ENCODE measurements at regions not wholly inside any gene's neighbourhood (a gene's known extent, or its start where the extent isn't known, plus 50 kb on each side); places are given as distances from the start of the nearest gene placed in this dataset.

DNA sequence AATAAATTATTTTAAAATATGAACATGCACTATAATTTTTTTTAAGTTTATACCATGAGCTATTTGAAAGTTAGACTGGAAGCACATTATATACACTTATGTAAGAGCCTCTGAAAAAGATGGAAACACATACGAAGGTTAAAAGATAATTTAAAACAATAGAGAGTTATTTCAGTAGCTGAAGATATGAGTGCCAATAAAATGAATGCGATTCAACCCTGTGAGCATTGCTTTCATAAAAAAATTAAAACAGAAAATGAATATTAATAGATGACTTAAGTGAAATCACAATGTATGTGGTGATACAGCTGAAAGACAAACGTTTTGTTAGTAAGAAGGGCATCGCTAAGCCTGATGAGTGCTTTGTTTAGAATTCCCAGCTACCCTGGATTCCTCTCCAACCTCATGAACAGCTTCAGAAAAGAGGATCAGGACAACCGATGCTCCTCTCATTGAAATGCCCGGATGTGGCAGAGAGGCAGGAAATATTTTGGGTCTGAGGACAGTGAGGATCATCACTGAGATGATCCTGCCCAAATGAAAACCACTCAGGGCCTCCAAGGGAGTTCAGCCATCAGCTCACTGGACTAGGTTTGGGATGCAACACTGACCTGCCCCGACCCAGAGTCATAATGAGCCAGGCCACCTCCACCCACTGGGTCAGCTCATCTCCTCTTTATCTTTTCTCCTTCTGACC is 60.2 kb upstream of the TOP3B start:
- TF ChIP-seq CTCF (conservative IDR thresholded peaks at IDR 0.05; ENCODE audit: low read depth, low read length), result no peak
- DNase-seq (ENCODE audit: low read depth), result no peak
- no peak overlapping the region for H3K4me3 ChIP-seq (ENCODE audit: low read depth, low read length)

- no peak overlapping the region for H3K4me3 ChIP-seq (ENCODE audit: low read depth, low read length)
- TF ChIP-seq CTCF (conservative IDR thresholded peaks at IDR 0.05; ENCODE audit: low read depth, low read length), result no peak
- no peak for DNase-seq (ENCODE audit: low read depth)
Measured at GRCh38 chr22:22042009-22042408, 59.4 kb upstream of the TOP3B start.

DNA sequence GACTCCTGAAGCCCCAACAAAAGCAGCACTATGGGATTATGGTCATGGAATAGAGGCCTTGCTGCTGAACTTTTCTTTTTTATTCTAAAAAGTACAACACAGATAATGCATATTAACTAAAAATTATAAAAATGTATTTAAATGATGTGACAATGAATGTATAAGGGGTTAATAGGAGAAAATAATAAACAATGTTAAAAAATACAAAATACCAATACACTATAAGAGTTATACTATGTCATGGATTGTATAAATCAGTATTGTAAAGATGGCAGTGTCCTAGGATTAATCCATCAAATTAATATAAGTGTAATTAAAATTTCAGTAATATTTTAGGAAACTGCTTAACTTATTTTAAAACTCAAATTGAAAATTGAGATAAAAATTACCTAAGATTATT is 58.3 kb upstream of the TOP3B start:
- no peak for DNase-seq (ENCODE audit: low read depth)
- H3K4me3 ChIP-seq (ENCODE audit: low read depth, low read length), result no peak overlapping the region
- TF ChIP-seq CTCF (conservative IDR thresholded peaks at IDR 0.05; ENCODE audit: low read depth, low read length), result no peak

GRCh38 chr22:22040472-22040871 is 57.9 kb upstream of the TOP3B start:
- DNase-seq (ENCODE audit: low read depth), result no peak
- no peak for TF ChIP-seq CTCF (conservative IDR thresholded peaks at IDR 0.05; ENCODE audit: low read depth, low read length)
- no peak overlapping the region for H3K4me3 ChIP-seq (ENCODE audit: low read depth, low read length)

DNA sequence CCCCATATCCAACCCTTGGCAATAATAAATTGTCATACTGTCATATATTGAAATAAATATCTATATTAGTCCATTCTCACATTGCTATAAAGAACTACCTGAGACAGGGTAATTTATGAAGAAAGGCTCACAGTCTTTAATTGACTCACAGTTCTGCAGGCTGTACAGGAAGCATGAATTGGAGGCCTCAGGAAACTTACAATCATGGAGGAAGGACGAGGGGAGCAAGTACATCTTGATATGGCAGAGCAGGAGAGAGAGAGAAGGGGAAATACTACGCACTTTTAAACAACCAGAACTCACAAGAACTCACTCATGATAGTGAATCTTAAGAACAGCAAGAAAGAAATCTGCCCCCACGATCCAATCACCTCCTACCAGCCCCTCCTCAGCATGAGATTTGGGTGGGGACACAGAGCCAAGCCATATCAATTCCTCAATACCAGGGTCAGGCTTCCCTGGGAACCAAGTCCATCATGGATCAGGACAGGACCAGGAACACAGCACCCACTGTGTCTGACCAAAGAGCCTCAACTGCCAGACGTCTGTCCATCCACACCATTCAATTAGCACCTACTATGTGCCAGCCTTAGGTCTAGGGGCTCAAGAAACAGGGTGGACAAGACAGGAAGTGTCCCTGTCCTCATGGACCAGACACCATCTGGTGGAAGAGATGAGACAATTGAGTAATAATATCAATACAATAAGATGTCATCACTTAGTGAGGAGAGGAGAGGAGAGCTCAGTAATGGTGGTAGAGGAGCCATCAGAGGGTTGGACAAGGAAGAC is 56.9 kb upstream of the TOP3B start:
- no peak for TF ChIP-seq CTCF (conservative IDR thresholded peaks at IDR 0.05; ENCODE audit: low read depth, low read length)
- no peak for DNase-seq (ENCODE audit: low read depth)
- no peak overlapping the region for H3K4me3 ChIP-seq (ENCODE audit: low read depth, low read length)

DNA sequence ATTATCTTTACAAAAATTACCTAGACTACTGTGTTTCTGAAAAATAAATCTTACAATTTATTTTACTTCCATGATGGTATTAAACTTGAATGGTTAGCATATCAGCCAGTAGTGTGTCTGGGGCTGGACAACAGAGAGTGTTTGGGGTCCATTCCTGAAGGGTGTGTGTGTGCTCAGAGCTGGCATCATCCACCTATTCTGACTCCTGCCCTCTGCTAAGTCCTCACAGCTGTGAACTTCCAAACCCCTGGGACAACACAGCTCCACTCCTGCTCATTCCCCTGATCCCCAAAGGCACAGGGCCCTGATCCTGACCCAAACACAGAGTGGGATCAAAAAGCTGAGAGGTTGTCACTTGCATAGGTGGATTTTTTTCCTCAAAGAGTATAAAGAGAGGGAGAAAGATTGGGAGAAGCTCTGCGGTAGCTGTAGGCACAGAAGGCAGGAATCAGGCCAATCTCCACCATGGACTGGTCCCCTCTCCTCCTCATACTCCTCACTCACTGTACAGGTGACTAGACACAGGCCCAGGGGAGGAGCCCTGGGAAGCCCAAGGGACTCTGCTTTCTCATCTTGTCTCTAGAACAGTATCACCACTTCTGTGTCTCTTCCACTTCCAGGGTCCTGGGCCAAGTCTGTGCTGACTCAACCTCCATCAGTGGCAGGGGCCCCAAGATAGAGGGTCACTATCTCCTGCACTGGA is 55.7 kb upstream of the TOP3B start:
- TF ChIP-seq CTCF (conservative IDR thresholded peaks at IDR 0.05; ENCODE audit: low read depth, low read length), result no peak
- no peak overlapping the region for H3K4me3 ChIP-seq (ENCODE audit: low read depth, low read length)
- DNase-seq (ENCODE audit: low read depth), result no peak

Measured in choroid plexus epithelial cell (primary cell).